ENCODE measurements at regions not wholly inside any gene's neighbourhood (a gene's known extent, or its start where the extent isn't known, plus 50 kb on each side); places are given as distances from the start of the nearest gene placed in this dataset.
"Not testable (repeated sequence)": the region's sequence is repeated elsewhere in the genome, so short reads cannot be mapped to it uniquely, and the experiment has no call there.

GRCh38 chr10:125605167-125605566, 77.8 kb downstream of the TEX36 start:
- no peak for DNase-seq (ENCODE audit: low read depth in 4 of 4, low spot score in 3 of 4)

- no peak for DNase-seq (ENCODE audit: low read depth in 4 of 4, low spot score in 3 of 4)
Measured at GRCh38 chr10:125602825-125603224, 80.1 kb downstream of the TEX36 start.

GRCh38 chr10:125599194-125599593, 83.8 kb downstream of the TEX36 start:
- no peak for DNase-seq (ENCODE audit: low read depth in 4 of 4, low spot score in 3 of 4)

- no peak for DNase-seq (ENCODE audit: low read depth in 4 of 4, low spot score in 3 of 4)
Measured at GRCh38 chr10:125595911-125596310, 87.1 kb downstream of the TEX36 start.

- no peak for DNase-seq (ENCODE audit: low read depth in 4 of 4, low spot score in 3 of 4)
Measured at GRCh38 chr10:125593644-125594043, 89.3 kb downstream of the TEX36 start.

GRCh38 chr10:125592897-125593296, 90.1 kb downstream of the TEX36 start:
- no peak for DNase-seq (ENCODE audit: low read depth in 4 of 4, low spot score in 3 of 4)

- no peak for DNase-seq (ENCODE audit: low read depth in 4 of 4, low spot score in 3 of 4)
Measured at GRCh38 chr10:125591886-125592285, 91.1 kb downstream of the TEX36 start.

GRCh38 chr10:125588738-125589137, 94.2 kb downstream of the TEX36 start:
- DNase-seq (ENCODE audit: low read depth in 4 of 4, low spot score in 3 of 4): not testable (repeated sequence)

- no peak for DNase-seq (ENCODE audit: low read depth in 4 of 4, low spot score in 3 of 4)
Measured at GRCh38 chr10:125584954-125585353, 98.0 kb downstream of the TEX36 start.

- no peak for DNase-seq (ENCODE audit: low read depth in 4 of 4, low spot score in 3 of 4)
Measured at GRCh38 chr10:125578658-125579315, 104.2 kb downstream of the TEX36 start.

- DNase-seq (ENCODE audit: low read depth in 4 of 4, low spot score in 3 of 4): no peak
Measured at GRCh38 chr10:125575843-125576242, 107.1 kb downstream of the TEX36 start.

GRCh38 chr10:125568156-125568555, 114.8 kb downstream of the TEX36 start:
- DNase-seq (ENCODE audit: low read depth in 4 of 4, low spot score in 3 of 4): no peak

- DNase-seq (ENCODE audit: low read depth in 4 of 4, low spot score in 3 of 4): no peak
Measured at GRCh38 chr10:125567529-125567928, 115.4 kb downstream of the TEX36 start.

- no peak for DNase-seq (ENCODE audit: low read depth in 4 of 4, low spot score in 3 of 4)
Measured at GRCh38 chr10:125565046-125565445, 117.9 kb downstream of the TEX36 start.

- DNase-seq (ENCODE audit: low read depth in 4 of 4, low spot score in 3 of 4): no peak
Measured at GRCh38 chr10:125564570-125564969, 118.4 kb downstream of the TEX36 start.

GRCh38 chr10:125562737-125563136, 120.2 kb downstream of the TEX36 start:
- DNase-seq (ENCODE audit: low read depth in 4 of 4, low spot score in 3 of 4): no peak

GRCh38 chr10:125560947-125561346, 122.0 kb downstream of the TEX36 start:
- no peak for DNase-seq (ENCODE audit: low read depth in 4 of 4, low spot score in 3 of 4)

GRCh38 chr10:125559210-125559609, 123.8 kb downstream of the TEX36 start:
- DNase-seq (ENCODE audit: low read depth in 4 of 4, low spot score in 3 of 4): no peak

- no peak for DNase-seq (ENCODE audit: low read depth in 4 of 4, low spot score in 3 of 4)
Measured at GRCh38 chr10:125557801-125558505, 125.0 kb downstream of the TEX36 start.

GRCh38 chr10:125557311-125557710, 125.7 kb downstream of the TEX36 start:
- DNase-seq (ENCODE audit: low read depth in 4 of 4, low spot score in 3 of 4): no peak

GRCh38 chr10:125556882-125557281, 126.1 kb downstream of the TEX36 start:
- DNase-seq (ENCODE audit: low read depth in 4 of 4, low spot score in 3 of 4): no peak

GRCh38 chr10:125555743-125556142, 127.2 kb downstream of the TEX36 start:
- DNase-seq (ENCODE audit: low read depth in 4 of 4, low spot score in 3 of 4): no peak
